HepG2 (cell line): ENCODE measurements at regions not wholly inside any gene's neighbourhood (a gene's known extent, or its start where the extent isn't known, plus 50 kb on each side); places are given as distances from the start of the nearest gene placed in this dataset.

Experiments used
- ATAC-seq: fragments of 200-7000 bp; cut with Tn5 transposase; 3 replicates; pipeline ENCODE4 v1.9.1; 2020; ENCODE audit warnings: mild to moderate bottlenecking, moderate library complexity
- BruUV-seq: library from RNA; stranded (reverse); fragments of 400-500 nt; replicated peaks from 2 replicates; lab custom pipeline; 2021; lab: Mats Ljungman, UMichigan
- CTCF ChIA-PET: fragments of 300-600 bp; formaldehyde crosslinking; extraction: SDS; loops from one replicate; lab custom pipeline; 2021; ENCODE audit warnings: low total read pairs, inconsistent platforms, low intra/inter-chr PET ratio; lab: Yijun Ruan, JAX
- POLR2A ChIA-PET: fragments of 350-600 bp; sonication (Branson Sonifier 250); formaldehyde crosslinking; loops from one replicate; lab custom pipeline; 2020; ENCODE audit warnings: antibody characterized with exemption, inconsistent platforms; lab: Yijun Ruan, JAX
- DNase-seq: peaks from one replicate; pipeline ENCODE4 v3.0.0-alpha.2; 2015; ENCODE audit warnings: low spot score
- FAIRE-seq: peaks from 3 replicates; lab custom pipeline; 2011; peaks lifted over from hg19 to GRCh38; lab: Jason Lieb, UNC
- H2AFZ ChIP-seq: one replicate; pipeline ENCODE4 v1.6.1; 2011; ENCODE audit warnings: low read length, inconsistent platforms
- H3K27ac ChIP-seq: fragments of 300-600 bp; 3 replicates; pipeline ENCODE4 v1.8.0; 2011; ENCODE audit warnings: mixed run types, mild to moderate bottlenecking, mixed read lengths, low read length, inconsistent platforms; ENCODE audit not compliant: insufficient read depth; ENCODE audit errors: extremely low read length
- H3K27me3 ChIP-seq, 2 experiments: fragments of 200-600 bp in 1 of 2; 2 replicates in 1 of 2; 3 replicates in 1 of 2; pipeline versions ENCODE4 v1.6.0 to v1.8.0; 2011; ENCODE audit warnings: low read length in 2 of 2, mild to moderate bottlenecking in 2 of 2, moderate library complexity in 2 of 2, inconsistent platforms in 1 of 2; ENCODE audit not compliant: insufficient read depth in 2 of 2, control insufficient read depth in 1 of 2
- H3K36me3 ChIP-seq, 2 experiments: fragments of 200-600 bp in 1 of 2; replicated peaks in 1 of 2; 2 replicates in 1 of 2; 3 replicates in 1 of 2; pipeline versions ENCODE4 v1.5.1 to v1.8.0; 2011; ENCODE audit warnings: low read length in 2 of 2, inconsistent platforms in 1 of 2; ENCODE audit not compliant: insufficient read depth in 2 of 2, control insufficient read depth in 1 of 2
- H3K4me1 ChIP-seq: 2 replicates; pipeline ENCODE4 v1.5.1; 2012; ENCODE audit warnings: low read length, inconsistent platforms; ENCODE audit not compliant: insufficient read depth
- H3K4me2 ChIP-seq: 2 replicates; pipeline ENCODE4 v1.6.0; 2011; ENCODE audit warnings: low read depth, low read length, inconsistent platforms
- H3K4me3 ChIP-seq, 3 experiments: fragments of 200-600 bp in 1 of 3; sonication (generic), shearing (Covaris generic) in 1 of 3; replicated peaks in 1 of 3; 2 replicates each; pipeline ENCODE4 v1.5.1; 2011 to 2016; ENCODE audit warnings: low read length in 3 of 3, inconsistent platforms in 2 of 3, low read depth in 2 of 3, mild to moderate bottlenecking in 2 of 3, control low read depth in 1 of 3, mixed read lengths in 1 of 3; ENCODE audit not compliant: insufficient read depth in 1 of 3
- H3K79me2 ChIP-seq: one replicate; pipeline ENCODE4 v1.6.1; 2011; ENCODE audit warnings: low read length, inconsistent platforms; ENCODE audit not compliant: insufficient read depth
- H3K9ac ChIP-seq: 2 replicates; pipeline ENCODE4 v1.6.0; 2011; ENCODE audit warnings: mild to moderate bottlenecking, low read depth, low read length, inconsistent platforms; ENCODE audit not compliant: insufficient read depth
- H3K9me3 ChIP-seq: 2 replicates; pipeline ENCODE4 v1.5.1; 2012; ENCODE audit warnings: mild to moderate bottlenecking, low read length
- H4K20me1 ChIP-seq: 2 replicates; pipeline ENCODE4 v1.6.0; 2011; ENCODE audit warnings: inconsistent platforms, mild to moderate bottlenecking, low read length, moderate library complexity; ENCODE audit not compliant: insufficient read depth
- ADNP ChIP-seq: sonication (generic); formaldehyde crosslinking; IDR thresholded peaks from 2 replicates; pipeline ENCODE4 v1.4.0; 2020; ENCODE audit warnings: missing genetic modification reagents
- ARNTL ChIP-seq: sonication (generic); formaldehyde crosslinking; IDR thresholded peaks from 2 replicates; pipeline ENCODE4 v1.4.0; 2020; ENCODE audit warnings: mild to moderate bottlenecking, missing genetic modification reagents
- ATF7 ChIP-seq, 2 experiments: fragments of 450-650 bp in 1 of 2; sonication (generic) in 1 of 2; formaldehyde crosslinking in 1 of 2; IDR thresholded peaks; 2 replicates each; pipeline versions ENCODE4 v1.4.0 to v1.6.1; 2016 to 2020; ENCODE audit warnings: antibody characterized with exemption in 1 of 2, mild to moderate bottlenecking in 1 of 2, missing genetic modification reagents in 1 of 2
- ETV5 ChIP-seq: IDR thresholded peaks from 2 replicates; pipeline ENCODE4 v1.6.1; 2018; ENCODE audit warnings: missing biosample characterization, missing genetic modification reagents, inconsistent platforms, borderline replicate concordance
- GFI1 ChIP-seq: sonication (generic); formaldehyde crosslinking; IDR thresholded peaks from 2 replicates; pipeline ENCODE4 v1.5.0; 2020; ENCODE audit warnings: missing genetic modification reagents, mild to moderate bottlenecking, borderline replicate concordance
- GZF1 ChIP-seq: sonication (generic); formaldehyde crosslinking; IDR thresholded peaks from 2 replicates; pipeline ENCODE4 v1.5.1; 2020; ENCODE audit warnings: mild to moderate bottlenecking, missing genetic modification reagents
- MLLT10 ChIP-seq: sonication (generic); formaldehyde crosslinking; IDR thresholded peaks from 2 replicates; pipeline ENCODE4 v1.4.0; 2020; ENCODE audit warnings: missing genetic modification reagents
- NFYC ChIP-seq: IDR thresholded peaks from 2 replicates; pipeline ENCODE4 v1.6.1; 2016; ENCODE audit warnings: missing genetic modification reagents, missing compliant biosample characterization
- RBM22 ChIP-seq: fragments of 200-400 bp; formaldehyde crosslinking; optimal IDR thresholded peaks from 2 replicates; pipeline ENCODE3; 2017; ENCODE audit warnings: mild to moderate bottlenecking, low read length, moderate library complexity
- RFXANK ChIP-seq: IDR thresholded peaks from 2 replicates; pipeline ENCODE4 v1.6.1; 2016
- SAFB2 ChIP-seq: sonication (generic); formaldehyde crosslinking; IDR thresholded peaks from 2 replicates; pipeline ENCODE4 v1.5.1; 2020; ENCODE audit warnings: missing genetic modification reagents, low read depth, mild to moderate bottlenecking, borderline replicate concordance
- SMARCC2 ChIP-seq: fragments of 450-650 bp; IDR thresholded peaks from 2 replicates; pipeline ENCODE4 v1.6.1; 2017; ENCODE audit warnings: antibody characterized with exemption, mild to moderate bottlenecking
- ZBTB46 ChIP-seq: sonication (generic); formaldehyde crosslinking; IDR thresholded peaks from 2 replicates; pipeline ENCODE4 v1.4.0; 2020; ENCODE audit warnings: mild to moderate bottlenecking, missing genetic modification reagents, borderline replicate concordance
- ZFP36L2 ChIP-seq: sonication (generic); formaldehyde crosslinking; IDR thresholded peaks from 2 replicates; pipeline ENCODE4 v1.4.0; 2020; ENCODE audit warnings: missing genetic modification reagents
- ZNF350 ChIP-seq: sonication (generic); formaldehyde crosslinking; IDR thresholded peaks from 2 replicates; pipeline ENCODE4 v1.4.0; 2020; ENCODE audit warnings: mild to moderate bottlenecking, low read depth, missing genetic modification reagents, borderline replicate concordance
- ZNF609 ChIP-seq: sonication (generic); formaldehyde crosslinking; IDR thresholded peaks from 2 replicates; pipeline ENCODE4 v1.4.0; 2020; ENCODE audit warnings: mild to moderate bottlenecking, missing genetic modification reagents, borderline replicate concordance
- ZNF724P ChIP-seq: sonication (generic); formaldehyde crosslinking; IDR thresholded peaks from 2 replicates; pipeline ENCODE4 v1.8.0; 2022; ENCODE audit warnings: missing genetic modification reagents, borderline replicate concordance
- WGBS: methylation state at CpG from one replicate; pipeline ENCODE4 v1.1.6; 2017; ENCODE audit warnings: low lambda C conversion rate; 5-methylcytosine and 5-hydroxymethylcytosine counted together
- in situ Hi-C: cut with HindIII; loops from 2 replicates; pipeline ENCODE4 v1.10.0; 2017; ENCODE audit warnings: low pct_unique_long_range_greater_than_20kb; ENCODE audit not compliant: extremely low pct_ligation_motif_present
- intact Hi-C: fragments of 100-400 bp; cut with micrococcal nuclease; formaldehyde crosslinking; loops from one replicate; pipeline ENCODE4 v1.10.0; 2022; ENCODE audit not compliant: unreplicated experiment
- TF ChIP-seq, protein P1 (sequence below): sonication (generic); formaldehyde crosslinking; IDR thresholded peaks from 2 replicates; pipeline ENCODE4 v1.4.0; 2020; ENCODE audit warnings: missing genetic modification reagents, borderline replicate concordance

- Histone ChIP-seq H3K9me3 (no peaks in the 10 kb centered on the region), H3K4me1 (no peaks in the 10 kb centered on the region), H3K27me3 (no peaks in the 10 kb centered on the region), H4K20me1 (no peaks in the 10 kb centered on the region), H3K79me2 (no peaks in the 10 kb centered on the region), H3K27ac (no peak overlapping the region), H2AFZ (no peak overlapping the region), H3K9ac (no peak overlapping the region), H3K36me3 (no peaks in the 10 kb centered on the region), H3K4me2 (no peak overlapping the region), H3K4me3 (no peak overlapping the region)
- DNase-seq (no peak), ATAC-seq (no peak), FAIRE-seq (no peak)
- in situ Hi-C loops, result no loop called here
- intact Hi-C loops, result no loop called here
- no TSS peak for BruUV-seq
- WGBS, result no CpG with 5 or more reads among the region's 2 CpGs
- ChIA-PET POLR2A (no interaction called here), CTCF (no interaction called here)
- TF ChIP-seq SMARCC2, result no peak
- TF ChIP-seq ARNTL (CRISPR knock-in tag), result no peak
- TF ChIP-seq, protein P1, sequence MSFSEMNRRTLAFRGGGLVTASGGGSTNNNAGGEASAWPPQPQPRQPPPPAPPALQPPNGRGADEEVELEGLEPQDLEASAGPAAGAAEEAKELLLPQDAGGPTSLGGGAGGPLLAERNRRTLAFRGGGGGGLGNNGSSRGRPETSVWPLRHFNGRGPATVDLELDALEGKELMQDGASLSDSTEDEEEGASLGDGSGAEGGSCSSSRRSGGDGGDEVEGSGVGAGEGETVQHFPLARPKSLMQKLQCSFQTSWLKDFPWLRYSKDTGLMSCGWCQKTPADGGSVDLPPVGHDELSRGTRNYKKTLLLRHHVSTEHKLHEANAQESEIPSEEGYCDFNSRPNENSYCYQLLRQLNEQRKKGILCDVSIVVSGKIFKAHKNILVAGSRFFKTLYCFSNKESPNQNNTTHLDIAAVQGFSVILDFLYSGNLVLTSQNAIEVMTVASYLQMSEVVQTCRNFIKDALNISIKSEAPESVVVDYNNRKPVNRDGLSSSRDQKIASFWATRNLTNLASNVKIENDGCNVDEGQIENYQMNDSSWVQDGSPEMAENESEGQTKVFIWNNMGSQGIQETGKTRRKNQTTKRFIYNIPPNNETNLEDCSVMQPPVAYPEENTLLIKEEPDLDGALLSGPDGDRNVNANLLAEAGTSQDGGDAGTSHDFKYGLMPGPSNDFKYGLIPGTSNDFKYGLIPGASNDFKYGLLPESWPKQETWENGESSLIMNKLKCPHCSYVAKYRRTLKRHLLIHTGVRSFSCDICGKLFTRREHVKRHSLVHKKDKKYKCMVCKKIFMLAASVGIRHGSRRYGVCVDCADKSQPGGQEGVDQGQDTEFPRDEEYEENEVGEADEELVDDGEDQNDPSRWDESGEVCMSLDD (CRISPR knock-in tag), result no peak
- TF ChIP-seq RBM22, result no peak
- no peak for TF ChIP-seq MLLT10
- no peak for TF ChIP-seq ZBTB46 (CRISPR knock-in tag)
- no peak for TF ChIP-seq ZFP36L2 (CRISPR knock-in tag)
- no peak for TF ChIP-seq ADNP (CRISPR knock-in tag)
- no peak for TF ChIP-seq ATF7 (IDR thresholded peaks at IDR 0.05)
- TF ChIP-seq ATF7 (CRISPR knock-in tag; IDR thresholded peaks at IDR 0.05), result no peak
- TF ChIP-seq ZNF350 (CRISPR knock-in tag), result no peak
- TF ChIP-seq SAFB2 (CRISPR knock-in tag), result no peak
- TF ChIP-seq GFI1 (CRISPR knock-in tag), result no peak
- no peak for TF ChIP-seq ZNF724P (CRISPR knock-in tag)
- TF ChIP-seq RFXANK (CRISPR knock-in tag), result no peak
- TF ChIP-seq NFYC (CRISPR knock-in tag), result no peak
- no peak for TF ChIP-seq ETV5 (CRISPR knock-in tag)
- no peak for TF ChIP-seq ZNF609 (CRISPR knock-in tag)
- no peak for TF ChIP-seq GZF1 (CRISPR knock-in tag)
Measured at GRCh38 chr12:30263434-30263833, 432.2 kb downstream of the IPO8 start.
